ENCODE measurements at regions not wholly inside any gene's neighbourhood (a gene's known extent, or its start where the extent isn't known, plus 50 kb on each side); places are given as distances from the start of the nearest gene placed in this dataset.
"Not testable (repeated sequence)": the region's sequence is repeated elsewhere in the genome, so short reads cannot be mapped to it uniquely, and the experiment has no call there.

DNA sequence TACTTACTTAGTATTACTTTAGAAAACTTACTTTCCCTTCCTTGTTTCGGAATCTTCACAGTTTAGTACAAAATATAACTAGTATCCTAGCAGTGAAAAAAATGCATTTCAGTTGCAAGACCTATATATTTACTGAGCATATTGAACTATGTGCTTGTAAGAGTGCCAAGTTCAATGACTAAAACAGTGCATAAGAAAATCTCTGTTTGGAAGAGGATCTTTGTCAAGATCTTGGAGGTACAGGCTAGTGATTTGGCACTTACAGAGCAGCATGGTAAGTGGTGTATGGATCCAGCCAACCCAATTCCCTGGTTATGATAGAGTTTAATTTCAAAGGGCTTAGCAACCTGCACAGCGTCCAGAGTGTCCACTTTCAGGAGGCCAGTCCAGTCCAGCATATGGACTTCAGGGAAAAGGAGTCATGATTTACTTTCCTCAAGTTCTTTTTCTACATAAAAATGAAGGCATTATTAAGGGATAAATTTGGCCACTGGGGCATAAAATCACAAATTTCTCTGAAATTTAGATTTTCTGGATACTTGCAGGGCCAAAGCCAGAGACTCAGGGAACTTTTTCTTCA lies 625.8 kb upstream of the BCHE start:
- no peak for DNase-seq (ENCODE audit: extremely low read depth, low read depth, low spot score)

DNA sequence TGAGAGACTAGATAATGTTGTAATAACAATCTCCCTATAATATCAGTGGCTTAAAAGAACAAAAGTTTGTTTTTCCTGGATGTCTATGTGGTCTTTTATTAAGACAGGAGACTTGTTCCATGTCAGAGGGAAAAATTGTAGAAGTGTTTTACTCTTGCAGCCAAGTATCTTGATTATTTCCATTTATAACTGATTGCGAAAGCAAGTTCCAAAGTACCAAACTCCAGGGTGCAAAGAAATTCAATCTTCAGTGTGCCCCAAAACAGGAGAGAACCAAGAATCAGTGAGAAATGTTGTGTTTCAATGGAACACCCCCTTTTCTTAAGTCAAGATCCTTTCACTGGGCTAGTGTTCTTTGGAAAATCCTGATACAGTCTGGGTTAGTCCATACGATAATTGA lies 624.4 kb upstream of the BCHE start:
- DNase-seq (ENCODE audit: extremely low read depth, low read depth, low spot score) = no peak

DNA sequence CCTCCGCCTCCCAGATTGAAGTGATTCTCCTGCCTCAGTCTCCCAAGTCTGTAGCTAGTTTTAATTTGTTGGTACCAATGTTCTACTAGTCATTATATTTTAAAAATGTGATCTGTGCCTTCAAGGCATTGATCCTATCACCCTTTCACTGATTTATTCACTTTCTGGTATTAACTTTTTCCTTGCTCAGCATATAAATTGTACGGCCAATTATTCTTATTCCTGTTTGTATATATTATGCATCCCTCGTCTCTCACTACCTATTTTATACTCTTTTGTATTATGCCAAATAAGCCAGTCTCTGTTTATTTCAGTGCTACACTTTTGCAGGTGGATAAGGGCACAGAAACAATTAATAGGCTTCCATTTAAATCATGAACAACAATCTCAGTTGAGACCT lies 620.2 kb upstream of the BCHE start:
- no peak for DNase-seq (ENCODE audit: extremely low read depth, low read depth, low spot score)

DNA sequence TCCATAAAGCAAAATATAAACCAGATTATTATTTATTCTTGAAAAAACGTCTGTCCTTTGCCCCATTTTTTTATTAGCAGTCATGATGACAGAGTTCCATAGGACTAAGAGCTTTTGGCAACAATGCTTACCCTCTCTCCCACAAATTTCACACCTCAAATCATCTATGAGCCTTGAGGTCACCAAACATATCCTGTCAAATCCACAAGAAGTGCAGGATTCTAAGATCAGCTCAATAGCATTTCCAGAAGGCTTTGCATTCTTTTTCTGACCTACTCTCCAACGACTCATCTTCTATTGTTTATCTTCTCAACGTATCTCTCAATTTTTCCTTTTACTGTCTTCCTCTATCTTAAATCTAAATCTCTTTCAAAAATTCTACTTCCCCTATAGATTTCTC lies 619.1 kb upstream of the BCHE start:
- DNase-seq (ENCODE audit: extremely low read depth, low read depth, low spot score) = no peak

GRCh38 chr3:166455744-166456143 lies 618.5 kb upstream of the BCHE start:
- no peak for DNase-seq (ENCODE audit: extremely low read depth, low read depth, low spot score)

- DNase-seq (ENCODE audit: extremely low read depth, low read depth, low spot score) = no peak
Measured at GRCh38 chr3:166453478-166453877, 616.3 kb upstream of the BCHE start.

DNA sequence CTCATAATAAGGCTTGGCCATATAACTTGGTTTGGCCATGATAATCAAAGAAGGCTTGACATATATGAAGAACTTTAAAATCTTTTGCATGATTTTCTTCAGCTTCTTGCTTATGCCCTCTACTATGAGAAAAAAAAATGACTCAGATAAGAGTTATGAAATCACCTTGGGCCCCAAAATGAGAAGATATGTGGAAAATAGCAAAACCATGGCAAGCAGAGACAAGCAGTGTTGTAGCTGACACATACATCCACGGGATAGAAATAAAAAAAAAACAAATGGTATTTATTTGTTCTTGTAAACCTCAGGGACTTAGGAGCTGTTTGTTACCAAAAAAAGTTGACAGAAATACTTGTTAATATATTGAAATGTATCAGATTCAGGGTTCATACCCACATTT lies 614.8 kb upstream of the BCHE start:
- no peak for DNase-seq (ENCODE audit: extremely low read depth, low read depth, low spot score)

DNA sequence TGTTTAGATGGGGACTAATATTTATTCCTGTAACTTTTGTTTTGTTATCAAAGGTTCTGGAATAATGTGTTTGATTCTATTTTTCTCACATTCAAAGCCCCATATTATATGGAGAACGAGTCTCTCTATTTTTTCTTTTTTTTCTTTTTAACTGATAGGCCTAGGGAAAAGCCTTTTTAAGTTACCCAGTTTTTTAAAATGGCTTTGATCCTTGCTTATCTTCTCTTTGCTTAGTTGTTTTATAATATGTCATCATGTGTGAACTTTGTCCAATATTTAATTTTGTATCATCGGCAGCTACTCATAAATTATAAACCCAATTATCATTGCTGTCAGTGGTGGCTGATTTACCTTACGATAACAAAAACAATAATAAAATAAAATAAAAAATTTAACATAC lies 610.3 kb upstream of the BCHE start:
- no peak for DNase-seq (ENCODE audit: extremely low read depth, low read depth, low spot score)

DNA sequence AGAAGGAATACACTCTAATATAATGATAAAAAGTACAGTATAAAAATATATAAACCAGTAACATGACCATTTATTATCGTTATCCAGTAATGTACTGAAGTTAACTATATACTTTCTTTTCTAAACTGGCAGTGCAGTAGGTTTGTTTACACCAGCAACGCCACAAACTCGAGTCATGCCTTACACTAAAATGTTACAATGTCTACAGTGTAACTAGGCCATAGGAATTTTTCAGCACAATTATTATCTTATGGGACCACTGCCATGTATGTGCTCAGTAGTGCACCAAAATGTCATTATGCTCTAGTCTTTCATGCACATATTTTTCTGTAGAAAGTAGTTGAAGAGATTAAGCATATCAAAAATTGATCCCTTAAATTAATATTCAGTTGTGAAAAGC lies 609.8 kb upstream of the BCHE start:
- DNase-seq (ENCODE audit: extremely low read depth, low read depth, low spot score) = no peak

GRCh38 chr3:166446291-166446690 lies 609.1 kb upstream of the BCHE start:
- no peak for DNase-seq (ENCODE audit: extremely low read depth, low read depth, low spot score)

DNA sequence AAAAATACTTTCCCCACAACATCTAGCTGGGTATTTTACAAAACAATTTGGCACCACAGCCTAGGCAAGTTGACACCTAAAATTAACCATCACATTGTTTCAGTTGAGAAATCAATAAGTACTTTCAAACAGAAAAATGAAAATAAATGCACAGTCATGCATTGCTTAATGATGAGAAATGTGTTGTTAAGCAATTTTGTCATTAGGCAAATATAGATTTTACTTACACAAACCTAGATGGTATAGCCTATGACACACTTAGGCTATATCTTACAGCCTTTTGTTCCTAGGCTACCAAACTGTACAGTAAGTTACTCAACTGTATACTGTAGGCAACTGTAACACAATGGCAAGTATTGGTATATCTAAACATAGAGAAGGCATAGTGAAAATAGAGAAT lies 608.6 kb upstream of the BCHE start:
- no peak for DNase-seq (ENCODE audit: extremely low read depth, low read depth, low spot score)

DNA sequence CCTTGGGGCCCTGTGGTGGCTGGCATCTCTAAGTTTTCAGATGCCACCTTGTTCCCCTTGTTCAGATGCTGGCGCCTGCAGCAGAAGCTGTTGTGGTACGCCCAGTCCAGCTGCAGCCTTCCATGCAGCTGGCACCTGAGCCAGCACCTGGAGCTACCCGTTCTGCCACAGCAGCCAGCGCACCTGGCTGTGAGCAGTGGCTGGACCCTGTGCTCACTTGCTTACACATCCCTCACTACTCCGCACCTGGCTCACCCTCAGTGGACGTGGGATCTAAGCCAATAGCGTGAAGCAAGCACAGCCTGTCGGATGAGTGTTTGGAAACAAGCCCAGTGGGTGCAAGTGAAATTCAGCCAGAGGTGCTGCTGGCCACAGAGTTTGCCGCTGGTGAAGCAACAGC lies 607.5 kb upstream of the BCHE start:
- DNase-seq (ENCODE audit: extremely low read depth, low read depth, low spot score) = no peak

GRCh38 chr3:166444336-166444735 lies 607.1 kb upstream of the BCHE start:
- no peak for DNase-seq (ENCODE audit: extremely low read depth, low read depth, low spot score)

- DNase-seq (ENCODE audit: extremely low read depth, low read depth, low spot score) = no peak
Measured at GRCh38 chr3:166435469-166436057, 598.3 kb upstream of the BCHE start.

DNA sequence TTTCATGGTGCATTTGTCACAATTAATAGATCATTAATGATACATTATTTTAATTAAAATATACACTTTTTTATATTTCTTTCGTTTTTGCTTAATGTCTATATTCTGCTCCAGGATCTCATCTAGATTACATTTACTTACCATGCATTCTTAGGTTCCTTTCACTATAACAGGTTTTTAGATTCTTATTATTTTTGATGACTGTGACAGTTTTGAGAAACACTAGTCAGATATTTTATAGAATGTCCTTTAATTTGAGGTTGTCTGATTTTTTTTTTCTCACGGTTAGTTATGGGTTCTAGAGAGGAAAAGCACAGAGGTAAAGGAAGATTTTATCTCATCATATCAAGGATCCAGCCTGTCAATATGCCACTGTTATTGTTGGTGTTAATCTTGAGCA lies 595.8 kb upstream of the BCHE start:
- DNase-seq (ENCODE audit: extremely low read depth, low read depth, low spot score) = no peak

DNA sequence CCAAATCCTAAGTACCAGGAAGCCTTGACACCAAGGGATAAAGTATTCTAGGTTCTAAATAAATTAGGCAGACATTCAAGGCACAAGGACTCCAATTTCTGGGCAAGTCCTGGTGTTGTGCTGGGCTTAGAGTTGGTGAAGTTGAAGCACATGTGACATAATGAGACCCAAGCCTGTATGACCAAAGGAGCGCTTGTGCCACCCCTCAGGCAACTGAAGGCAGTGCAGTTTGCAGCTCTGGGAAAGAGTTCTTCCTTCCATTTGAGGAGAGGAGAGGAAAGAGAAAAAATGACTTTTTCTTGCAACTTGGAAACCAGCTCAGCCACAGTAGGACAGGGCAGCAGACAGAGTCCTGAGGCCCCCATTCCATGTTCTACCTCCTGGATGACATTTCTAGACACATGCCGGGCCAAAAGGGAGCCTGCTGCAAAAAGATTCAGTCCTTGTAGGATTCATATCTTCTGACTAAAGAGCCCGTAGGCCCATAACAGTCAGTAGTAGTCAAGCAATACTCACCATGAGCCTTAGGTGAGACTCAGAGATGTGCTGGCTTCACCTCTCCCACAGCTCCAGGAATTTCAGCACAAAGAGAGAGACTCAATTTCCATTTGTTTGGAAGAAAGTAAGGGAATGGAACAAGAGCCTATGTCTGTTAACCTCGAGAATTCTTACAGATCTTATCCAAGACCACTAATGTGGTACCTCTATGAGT lies 588.8 kb upstream of the BCHE start:
- no peak for DNase-seq (ENCODE audit: extremely low read depth, low read depth, low spot score)

GRCh38 chr3:166425021-166425420 lies 587.8 kb upstream of the BCHE start:
- no peak for DNase-seq (ENCODE audit: extremely low read depth, low read depth, low spot score)

DNA sequence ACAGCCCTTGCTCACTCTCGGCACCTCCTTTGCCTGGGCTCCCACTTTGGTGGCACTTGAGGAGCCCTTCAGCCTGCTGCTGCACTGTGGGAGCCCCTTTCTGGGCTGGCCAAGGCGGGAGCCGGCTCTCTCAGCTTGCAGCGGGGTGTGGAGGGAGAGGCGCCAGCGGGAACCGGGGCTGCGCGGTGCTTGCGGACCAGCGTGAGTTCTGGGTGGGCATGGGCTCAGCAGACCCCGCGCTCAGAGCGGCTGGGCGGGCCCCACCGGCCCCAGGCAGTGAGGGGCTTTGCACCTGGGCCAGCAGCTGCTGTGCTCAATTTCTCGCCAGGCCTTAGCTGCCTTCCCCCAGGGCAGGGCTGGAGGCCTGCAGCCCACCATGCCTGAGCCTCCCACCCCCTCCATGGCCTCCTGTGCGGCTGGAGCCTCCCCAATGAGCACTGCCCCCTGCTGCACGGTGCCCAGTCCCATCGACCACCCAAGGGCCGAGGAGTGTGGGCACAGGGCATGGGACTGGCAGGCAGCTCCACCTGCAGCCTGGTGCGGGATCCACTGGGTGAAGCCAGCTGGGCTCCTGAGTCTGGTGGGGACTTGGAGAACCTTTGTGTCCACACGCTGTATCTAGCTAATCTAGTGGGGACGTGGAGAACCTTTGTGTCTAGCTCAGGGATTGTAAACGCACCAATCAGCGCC lies 586.7 kb upstream of the BCHE start:
- not testable (repeated sequence) for DNase-seq (ENCODE audit: extremely low read depth, low read depth, low spot score)

GRCh38 chr3:166422556-166422955 lies 585.3 kb upstream of the BCHE start:
- DNase-seq (ENCODE audit: extremely low read depth, low read depth, low spot score) = no peak

DNA sequence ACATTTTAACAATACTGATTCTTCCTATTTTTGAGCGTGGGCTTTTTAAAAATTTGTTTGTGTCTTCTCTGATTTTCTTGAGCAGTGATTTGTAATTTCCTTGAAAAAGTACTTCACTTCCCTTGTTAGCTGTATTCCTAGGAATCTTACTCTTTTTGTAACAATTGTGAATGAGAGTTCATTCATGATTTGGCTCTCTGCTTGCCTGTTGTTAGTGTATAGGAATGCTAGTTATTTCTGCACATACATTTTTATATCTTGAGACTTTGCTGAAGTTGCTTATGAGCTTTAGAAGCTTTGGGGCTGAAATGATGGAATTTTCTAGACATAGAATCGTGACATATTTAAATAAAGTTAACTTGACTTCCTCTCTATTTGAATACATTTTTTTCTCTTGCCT lies 582.8 kb upstream of the BCHE start:
- no peak for DNase-seq (ENCODE audit: extremely low read depth, low read depth, low spot score)

- no peak for DNase-seq (ENCODE audit: extremely low read depth, low read depth, low spot score)
Measured at GRCh38 chr3:166405896-166406295, 568.7 kb upstream of the BCHE start.

DNA sequence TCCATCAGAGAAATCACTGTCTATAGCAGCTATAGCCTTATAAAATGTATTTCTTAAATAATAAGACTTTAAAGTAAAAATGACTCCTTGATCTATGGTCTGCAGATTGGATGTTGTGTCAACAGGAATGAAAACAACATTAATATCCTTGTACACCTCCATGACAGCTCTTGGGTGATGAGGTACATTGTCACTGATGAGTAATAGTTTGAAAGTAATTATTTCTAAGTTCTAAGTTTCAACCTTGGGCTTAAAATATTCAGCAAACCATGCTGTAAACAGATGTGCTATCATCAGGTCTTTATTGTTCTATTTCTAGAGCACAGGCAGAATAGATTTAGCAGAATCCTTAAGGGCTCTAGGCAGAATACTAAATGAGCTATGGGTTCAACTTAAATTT lies 568.2 kb upstream of the BCHE start:
- no peak for DNase-seq (ENCODE audit: extremely low read depth, low read depth, low spot score)

Measured in glomerular endothelial cell (primary cell).